WI38 (cell line): ENCODE measurements at regions not wholly inside any gene's neighbourhood (a gene's known extent, or its start where the extent isn't known, plus 50 kb on each side); places are given as distances from the start of the nearest gene placed in this dataset.

Experiments used
- H3K4me3 ChIP-seq: 2 replicates; pipeline ENCODE4 v1.5.1; 2011; ENCODE audit warnings: low read depth, mild to moderate bottlenecking, control low read depth, low read length
- TF ChIP-seq, protein P1 (sequence below): IDR thresholded peaks from 2 replicates; pipeline ENCODE4 v1.5.1; 2012; ENCODE audit warnings: low read depth, mild to moderate bottlenecking, control low read depth, low read length

DNA sequence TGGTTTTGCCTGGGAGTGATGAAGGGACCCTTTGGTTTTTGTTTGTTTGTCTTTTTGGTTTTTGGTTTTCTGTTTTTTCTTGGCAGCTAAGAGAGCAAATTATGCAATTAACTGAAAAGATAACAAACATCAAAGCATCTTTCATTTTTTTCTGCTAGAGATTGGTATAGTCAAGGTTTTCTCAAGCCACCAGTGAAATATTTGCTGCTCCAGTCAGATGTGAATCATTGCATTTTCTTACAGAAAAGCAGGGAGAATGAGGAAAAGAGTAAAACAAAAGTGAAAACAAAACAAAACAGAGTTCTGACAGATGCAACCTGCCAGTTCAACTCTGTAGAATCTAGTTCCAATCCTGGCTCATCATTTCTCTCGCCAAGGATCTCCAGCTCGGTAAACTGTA is 660.7 kb downstream of the DSC3 start:
- TF ChIP-seq, protein P1, sequence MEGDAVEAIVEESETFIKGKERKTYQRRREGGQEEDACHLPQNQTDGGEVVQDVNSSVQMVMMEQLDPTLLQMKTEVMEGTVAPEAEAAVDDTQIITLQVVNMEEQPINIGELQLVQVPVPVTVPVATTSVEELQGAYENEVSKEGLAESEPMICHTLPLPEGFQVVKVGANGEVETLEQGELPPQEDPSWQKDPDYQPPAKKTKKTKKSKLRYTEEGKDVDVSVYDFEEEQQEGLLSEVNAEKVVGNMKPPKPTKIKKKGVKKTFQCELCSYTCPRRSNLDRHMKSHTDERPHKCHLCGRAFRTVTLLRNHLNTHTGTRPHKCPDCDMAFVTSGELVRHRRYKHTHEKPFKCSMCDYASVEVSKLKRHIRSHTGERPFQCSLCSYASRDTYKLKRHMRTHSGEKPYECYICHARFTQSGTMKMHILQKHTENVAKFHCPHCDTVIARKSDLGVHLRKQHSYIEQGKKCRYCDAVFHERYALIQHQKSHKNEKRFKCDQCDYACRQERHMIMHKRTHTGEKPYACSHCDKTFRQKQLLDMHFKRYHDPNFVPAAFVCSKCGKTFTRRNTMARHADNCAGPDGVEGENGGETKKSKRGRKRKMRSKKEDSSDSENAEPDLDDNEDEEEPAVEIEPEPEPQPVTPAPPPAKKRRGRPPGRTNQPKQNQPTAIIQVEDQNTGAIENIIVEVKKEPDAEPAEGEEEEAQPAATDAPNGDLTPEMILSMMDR: no peak

DNA sequence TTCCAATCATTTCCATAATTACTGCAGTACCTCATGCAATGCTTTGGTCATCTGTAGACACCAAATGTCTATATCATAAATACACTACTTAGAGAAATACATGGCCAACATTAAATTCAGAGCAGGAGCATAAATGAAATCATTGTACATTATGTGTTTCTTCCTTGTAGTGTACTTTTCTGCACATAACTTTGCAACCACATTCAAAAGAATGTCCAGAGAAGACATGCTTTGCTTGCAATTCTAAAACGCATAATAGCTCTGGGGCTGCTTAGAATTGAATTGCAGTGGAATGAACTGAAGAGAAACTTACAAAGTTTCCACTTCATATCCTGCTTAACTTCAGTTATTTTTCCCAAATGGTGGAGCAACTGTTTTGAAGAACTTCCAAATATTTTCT is 664.4 kb downstream of the DSC3 start:
- TF ChIP-seq, protein P1: no peak
- no peak overlapping the region for H3K4me3 ChIP-seq

More for the DNA sequence above, 660.7 kb downstream of the DSC3 start:
- H3K4me3 ChIP-seq: no peak overlapping the region

DNA sequence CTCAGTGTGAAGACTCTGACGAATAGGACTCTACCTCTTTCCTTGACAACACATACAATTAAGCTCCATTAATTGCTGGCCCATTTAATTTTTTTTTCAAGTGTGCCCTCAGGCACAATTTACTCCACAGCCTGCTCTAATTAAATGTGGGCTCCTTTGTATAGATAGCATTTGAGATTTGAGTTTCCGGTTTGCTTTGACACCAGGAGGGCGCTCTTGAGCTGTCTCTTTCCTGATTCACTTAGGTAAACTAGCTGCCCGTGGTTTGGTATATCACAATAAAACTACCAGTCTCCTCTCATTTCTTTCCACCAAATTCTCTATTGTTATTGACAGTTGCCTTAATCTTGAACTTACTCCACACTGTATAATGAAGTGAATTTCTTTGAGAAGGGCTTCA is 666.0 kb downstream of the DSC3 start:
- TF ChIP-seq, protein P1: no peak
- H3K4me3 ChIP-seq: no peak overlapping the region

DNA sequence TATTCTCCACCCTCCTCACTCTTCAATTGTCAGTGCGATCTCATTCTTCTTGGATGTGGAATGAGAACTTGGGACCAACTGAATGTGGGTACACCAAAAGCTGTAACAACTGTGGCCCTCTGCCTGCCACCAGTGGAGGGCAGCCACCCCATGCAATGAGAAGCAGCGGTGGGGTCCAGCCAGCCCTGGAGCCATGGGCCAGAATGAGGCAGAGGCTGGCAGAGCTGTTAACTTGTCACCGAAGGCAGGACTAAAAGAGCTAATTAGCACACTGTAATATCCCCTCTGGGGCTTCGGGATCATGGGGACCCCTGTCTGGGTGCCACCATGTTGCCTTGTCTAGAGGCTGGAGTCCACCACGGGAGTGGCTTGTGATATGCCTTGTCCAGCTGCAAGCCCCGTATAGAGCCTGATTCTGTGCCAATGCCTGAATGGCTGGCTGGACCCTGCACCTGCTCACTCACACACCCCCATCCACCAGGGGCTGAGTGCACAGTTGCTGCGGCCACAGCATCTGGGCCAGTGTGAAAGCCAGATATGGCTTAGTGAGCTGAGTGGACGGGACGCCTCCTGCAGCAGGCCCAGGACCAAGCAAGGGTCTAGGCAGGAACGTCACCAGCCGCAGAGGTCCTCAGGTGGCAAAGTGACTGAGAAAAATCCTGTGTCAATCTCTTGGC is 680.5 kb downstream of the DSC3 start:
- no peak overlapping the region for H3K4me3 ChIP-seq
- TF ChIP-seq, protein P1: no peak

DNA sequence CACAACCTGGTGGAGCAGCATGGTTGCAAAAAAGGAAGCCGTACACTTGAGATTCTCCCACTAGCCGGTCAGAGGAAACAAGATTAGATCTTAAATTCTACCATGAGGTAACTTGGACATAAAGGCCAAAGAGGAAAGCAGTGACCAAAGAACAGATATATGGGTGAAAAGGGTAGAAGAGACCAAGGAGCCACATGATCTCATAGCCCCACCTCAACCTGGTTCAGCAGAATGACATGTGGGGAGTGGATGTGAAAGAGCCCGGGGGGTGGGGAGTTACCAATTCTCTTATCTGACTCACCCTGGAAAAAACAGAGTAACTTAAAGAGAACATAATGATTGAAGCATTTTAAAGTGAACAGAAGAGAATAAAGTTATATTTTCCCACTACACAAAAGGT is 683.0 kb downstream of the DSC3 start:
- TF ChIP-seq, protein P1: no peak
- no peak overlapping the region for H3K4me3 ChIP-seq

DNA sequence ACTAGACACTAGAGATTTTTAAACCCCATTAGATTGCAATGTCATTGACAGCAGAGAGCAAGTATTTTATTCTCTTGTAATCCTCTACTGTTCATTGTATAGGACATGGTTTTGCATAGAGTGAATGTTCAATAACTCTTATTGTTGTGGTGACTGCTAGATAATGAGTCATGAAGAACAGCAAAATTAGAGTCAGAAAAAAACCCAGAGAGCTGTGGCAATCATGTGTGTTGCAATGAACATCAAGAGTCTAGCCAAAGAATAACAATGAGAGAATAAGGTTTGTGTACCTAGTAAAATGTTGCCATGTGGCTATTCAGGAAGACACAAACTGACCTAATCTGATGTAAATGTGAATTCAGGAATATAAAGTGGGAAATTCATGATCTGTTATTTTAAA is 684.0 kb downstream of the DSC3 start:
- TF ChIP-seq, protein P1: no peak

DNA sequence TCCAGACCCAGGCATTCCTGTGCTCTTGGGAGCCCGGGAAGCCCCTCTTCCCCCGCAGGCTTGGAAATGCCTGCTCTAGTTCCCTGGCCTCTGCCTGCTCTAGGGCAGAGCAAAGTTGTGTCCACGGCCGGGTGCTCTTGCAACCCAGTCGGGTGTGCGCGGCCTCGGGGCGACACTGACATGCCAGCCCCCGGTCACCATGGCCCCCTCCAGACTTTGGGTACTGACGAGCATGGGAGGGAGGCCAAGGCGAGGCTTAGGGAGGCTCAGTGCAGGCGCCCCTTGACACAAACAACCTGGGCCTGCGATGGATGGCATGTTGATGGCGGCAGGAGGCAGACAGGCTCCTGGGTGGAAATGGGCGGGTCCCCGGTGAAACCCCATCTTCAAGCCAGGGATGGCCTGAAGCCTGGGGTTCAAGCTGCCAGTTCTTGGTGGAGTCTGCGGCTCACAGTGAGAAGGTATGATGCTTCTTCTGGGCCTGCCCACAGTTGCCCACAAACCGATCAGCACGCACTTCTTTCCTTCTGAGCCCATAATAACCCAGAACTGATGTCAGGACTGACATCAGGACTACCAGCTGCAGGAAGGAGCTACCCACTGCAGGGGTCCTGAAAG is 689.9 kb downstream of the DSC3 start:
- no peak overlapping the region for H3K4me3 ChIP-seq
- TF ChIP-seq, protein P1: no peak

More for the DNA sequence above, 684.0 kb downstream of the DSC3 start:
- H3K4me3 ChIP-seq: no peak overlapping the region
